Vagina (tissue), 2 donors: ENCODE measurements at regions not wholly inside any gene's neighbourhood (a gene's known extent, or its start where the extent isn't known, plus 50 kb on each side); places are given as distances from the start of the nearest gene placed in this dataset.

Source experiments
- POLR2A ChIP-seq, 2 donors: fragments of 450-650 bp; IDR thresholded peaks; one replicate each; pipeline ENCODE4 v1.6.1; 2017; ENCODE audit warnings: antibody characterized with exemption in 2 of 2, mild to moderate bottlenecking in 2 of 2, moderate library complexity in 2 of 2
- POLR2AphosphoS5 ChIP-seq, 2 donors: sonication (generic); formaldehyde crosslinking; IDR thresholded peaks; one replicate each; pipeline ENCODE4 v1.9.0; 2017; ENCODE audit warnings: antibody characterized with exemption in 2 of 2, mild to moderate bottlenecking in 2 of 2, low read depth in 1 of 2; ENCODE audit not compliant: insufficient read depth in 1 of 2
- TF ChIP-seq, protein P1 (sequence below), 3 experiments: fragments of 450-650 bp in 2 of 3; fragments of 200-600 bp in 1 of 3; sonication (generic) in 1 of 3; IDR thresholded peaks; one replicate each; pipeline ENCODE4 v1.5.1; 2017 to 2019; ENCODE audit warnings: antibody characterized with exemption in 3 of 3, mild to moderate bottlenecking in 2 of 3, moderate library complexity in 2 of 3

DNA sequence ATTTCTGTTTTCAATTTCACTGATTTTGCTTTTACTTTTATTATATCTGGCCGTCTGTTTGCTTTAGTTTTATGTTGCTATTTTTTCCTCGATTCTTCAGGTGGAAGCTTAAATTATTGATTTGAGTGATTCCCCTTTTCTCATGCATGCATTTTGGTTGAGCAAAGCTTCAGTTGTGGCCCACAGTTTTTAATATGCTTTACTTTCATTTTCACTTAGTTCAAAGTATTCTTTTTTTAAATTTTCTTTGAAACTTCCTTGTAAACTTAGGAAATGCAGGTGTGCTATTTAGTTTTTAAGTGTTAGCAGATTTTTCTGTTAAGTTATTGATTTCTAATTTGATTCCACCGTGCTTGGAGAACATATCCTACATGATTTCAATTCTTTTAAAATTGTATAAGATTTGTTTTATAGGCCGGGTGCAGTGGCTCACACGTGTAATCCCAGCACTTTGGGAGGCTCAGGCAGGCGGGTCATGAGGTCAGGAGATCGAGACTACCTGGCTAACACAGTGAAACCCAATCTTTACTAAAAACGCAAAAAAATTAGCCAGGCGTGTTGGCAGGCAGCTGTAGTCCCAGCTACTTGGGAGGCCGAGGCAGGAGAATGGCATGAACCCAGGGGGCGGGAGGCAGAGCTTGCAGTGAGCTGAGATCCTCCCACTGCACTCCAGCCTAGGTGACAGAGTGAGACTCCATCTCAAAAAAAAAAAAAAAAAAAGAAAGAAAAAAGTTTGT is 531.2 kb downstream of the KIF2B start:
- TF ChIP-seq, protein P1, sequence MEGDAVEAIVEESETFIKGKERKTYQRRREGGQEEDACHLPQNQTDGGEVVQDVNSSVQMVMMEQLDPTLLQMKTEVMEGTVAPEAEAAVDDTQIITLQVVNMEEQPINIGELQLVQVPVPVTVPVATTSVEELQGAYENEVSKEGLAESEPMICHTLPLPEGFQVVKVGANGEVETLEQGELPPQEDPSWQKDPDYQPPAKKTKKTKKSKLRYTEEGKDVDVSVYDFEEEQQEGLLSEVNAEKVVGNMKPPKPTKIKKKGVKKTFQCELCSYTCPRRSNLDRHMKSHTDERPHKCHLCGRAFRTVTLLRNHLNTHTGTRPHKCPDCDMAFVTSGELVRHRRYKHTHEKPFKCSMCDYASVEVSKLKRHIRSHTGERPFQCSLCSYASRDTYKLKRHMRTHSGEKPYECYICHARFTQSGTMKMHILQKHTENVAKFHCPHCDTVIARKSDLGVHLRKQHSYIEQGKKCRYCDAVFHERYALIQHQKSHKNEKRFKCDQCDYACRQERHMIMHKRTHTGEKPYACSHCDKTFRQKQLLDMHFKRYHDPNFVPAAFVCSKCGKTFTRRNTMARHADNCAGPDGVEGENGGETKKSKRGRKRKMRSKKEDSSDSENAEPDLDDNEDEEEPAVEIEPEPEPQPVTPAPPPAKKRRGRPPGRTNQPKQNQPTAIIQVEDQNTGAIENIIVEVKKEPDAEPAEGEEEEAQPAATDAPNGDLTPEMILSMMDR (IDR thresholded peaks at IDR 0.05) = no peak
- TF ChIP-seq POLR2A (IDR thresholded peaks at IDR 0.05) = no peak
- no peak for TF ChIP-seq POLR2AphosphoS5 (IDR thresholded peaks at IDR 0.05; ENCODE audit: insufficient read depth in 1 of 2, low read depth in 1 of 2)
